K562 (cell line): ENCODE measurements at regions not wholly inside any gene's neighbourhood (a gene's known extent, or its start where the extent isn't known, plus 50 kb on each side); places are given as distances from the start of the nearest gene placed in this dataset.

ENCODE experiments used
- ATAC-seq: fragments of 200-7000 bp; cut with Tn5 transposase; 3 replicates; pipeline ENCODE4 v1.9.1; 2020; ENCODE audit warnings: moderate library complexity
- BruUV-seq: library from RNA; stranded (reverse); fragments of 400-500 nt; replicated peaks from 2 replicates; lab custom pipeline; 2021; lab: Mats Ljungman, UMichigan
- CTCF ChIA-PET: fragments of 300-600 bp; formaldehyde crosslinking; extraction: SDS; loops from one replicate; lab custom pipeline; 2021; ENCODE audit warnings: low intra/inter-chr PET ratio; lab: Yijun Ruan, JAX
- POLR2A ChIA-PET: fragments of 300-600, 350-650 bp; sonication (Branson Sonifier 250); formaldehyde crosslinking; extraction: SDS; loops from one replicate; lab custom pipeline; 2021; ENCODE audit warnings: antibody characterized with exemption, inconsistent platforms; lab: Yijun Ruan, JAX
- DNase-seq, 4 experiments: peaks; one replicate each; pipeline versions ENCODE4 v3.0.0 to v3.0.0-alpha.2; 2011 to 2018; ENCODE audit warnings: low spot score in 3 of 4, mixed read lengths in 3 of 4; ENCODE audit errors: extremely low read depth in 1 of 4
- FAIRE-seq: peaks from 2 replicates; lab custom pipeline; 2011; peaks lifted over from hg19 to GRCh38; lab: Jason Lieb, UNC
- H2AFZ ChIP-seq: 2 replicates; pipeline ENCODE4 v1.6.0; 2011; ENCODE audit warnings: low read depth, low read length, control low read depth, inconsistent platforms
- H3K27ac ChIP-seq: fragments of 200-600 bp; 3 replicates; pipeline ENCODE4 v1.8.0; 2011; ENCODE audit warnings: low read depth, mild to moderate bottlenecking, control low read depth, inconsistent platforms, low read length, moderate library complexity, mixed read lengths; ENCODE audit errors: extremely low read depth
- H3K27me3 ChIP-seq, 2 experiments: fragments of 300-600 bp in 1 of 2; 2 replicates in 1 of 2; 3 replicates in 1 of 2; pipeline versions ENCODE4 v1.6.0 to v1.8.0; 2011; ENCODE audit warnings: inconsistent platforms in 2 of 2, low read length in 2 of 2, mild to moderate bottlenecking in 1 of 2, mixed read lengths in 1 of 2, moderate library complexity in 1 of 2; ENCODE audit not compliant: control insufficient read depth in 2 of 2, insufficient read depth in 2 of 2
- H3K36me3 ChIP-seq: fragments of 300-600 bp; 3 replicates; pipeline ENCODE4 v1.8.0; 2011; ENCODE audit warnings: mild to moderate bottlenecking, low read length, inconsistent platforms; ENCODE audit not compliant: control insufficient read depth, insufficient read depth
- H3K4me1 ChIP-seq, 2 experiments: fragments of 200-600 bp in 1 of 2; replicated peaks in 1 of 2; 2 replicates in 1 of 2; 3 replicates in 1 of 2; pipeline versions ENCODE4 v1.5.1 to v1.8.0; 2011; ENCODE audit warnings: inconsistent platforms in 2 of 2, low read length in 2 of 2, mild to moderate bottlenecking in 1 of 2, mixed read lengths in 1 of 2, moderate library complexity in 1 of 2; ENCODE audit not compliant: control insufficient read depth in 2 of 2, insufficient read depth in 2 of 2
- H3K4me2 ChIP-seq: 2 replicates; pipeline ENCODE4 v1.6.1; 2011; ENCODE audit warnings: low read length, control low read depth, inconsistent platforms, mixed read lengths; ENCODE audit not compliant: insufficient read depth
- H3K4me3 ChIP-seq: fragments of 200-600 bp; sonication (generic), shearing (Covaris generic); 2 replicates; pipeline ENCODE4 v1.5.1; 2016; ENCODE audit warnings: control low read depth, inconsistent platforms
- H3K79me2 ChIP-seq: fragments of 200-600 bp; 3 replicates; pipeline ENCODE4 v1.8.0; 2011; ENCODE audit warnings: low read length, inconsistent platforms; ENCODE audit not compliant: control insufficient read depth, insufficient read depth
- H3K9ac ChIP-seq, 2 experiments: 2 replicates each; pipeline versions ENCODE4 v1.6.0 to v1.6.1; 2011; ENCODE audit warnings: low read depth in 2 of 2, low read length in 2 of 2, control low read depth in 1 of 2, inconsistent platforms in 1 of 2, mild to moderate bottlenecking in 1 of 2, mixed read lengths in 1 of 2; ENCODE audit not compliant: insufficient read depth in 1 of 2
- H3K9me1 ChIP-seq: one replicate; pipeline ENCODE4 v1.6.0; 2011; ENCODE audit warnings: inconsistent platforms, mild to moderate bottlenecking, low read length, moderate library complexity; ENCODE audit not compliant: control insufficient read depth, insufficient read depth
- H3K9me3 ChIP-seq: replicated peaks from 2 replicates; pipeline ENCODE4 v1.5.1; 2011; ENCODE audit warnings: low read depth, low read length, inconsistent platforms; ENCODE audit not compliant: control insufficient read depth, insufficient read depth
- H4K20me1 ChIP-seq: replicated peaks from 2 replicates; pipeline ENCODE4 v1.6.1; 2011; ENCODE audit warnings: low read length, inconsistent platforms, mixed read lengths; ENCODE audit not compliant: control insufficient read depth, insufficient read depth
- NR2F6 ChIP-seq: fragments of 450-650 bp; formaldehyde crosslinking; IDR thresholded peaks from 2 replicates; pipeline ENCODE4 v1.4.0; 2020; ENCODE audit warnings: mild to moderate bottlenecking
- SAFB2 ChIP-seq: fragments of 200-400 bp; formaldehyde crosslinking; IDR thresholded peaks from 2 replicates; pipeline ENCODE4 v1.6.1; 2018; ENCODE audit warnings: borderline replicate concordance, low read length, low read depth, moderate library complexity; ENCODE audit not compliant: severe bottlenecking
- ZNF212 ChIP-seq: fragments of 450-650 bp; formaldehyde crosslinking; IDR thresholded peaks from 2 replicates; pipeline ENCODE4 v1.4.0; 2020; ENCODE audit warnings: mild to moderate bottlenecking
- ZNF232 ChIP-seq: sonication (generic); formaldehyde crosslinking; IDR thresholded peaks from 2 replicates; pipeline ENCODE4 v1.8.0; 2022; ENCODE audit warnings: mild to moderate bottlenecking, missing genetic modification reagents
- ZNF830 ChIP-seq: fragments of 250-450 bp; sonication (Bioruptor Pico); IDR thresholded peaks from 2 replicates; pipeline ENCODE4 v1.5.0; 2021; ENCODE audit warnings: mild to moderate bottlenecking
- WGBS: fragments of 100-300 bp; shearing (Covaris generic); methylation state at CpG from one replicate; pipeline ENCODE4 v1.1.6; 2016; ENCODE audit warnings: low coverage, mixed read lengths; ENCODE audit not compliant: insufficient coverage; ENCODE audit errors: missing lambda C conversion rate; 5-methylcytosine and 5-hydroxymethylcytosine counted together
- in situ Hi-C: fragments of 300-500 bp; cut with MboI; formaldehyde crosslinking; loops from 4 replicates; pipeline ENCODE4 v1.15.0; 2018; ENCODE audit warnings: inconsistent platforms, mixed read lengths
- intact Hi-C: fragments of 100-400 bp; cut with micrococcal nuclease; formaldehyde crosslinking; loops from 2 replicates; pipeline ENCODE4 v1.14.2; 2022
- TF ChIP-seq, protein P1 (sequence below): fragments of 450-650 bp; IDR thresholded peaks from 2 replicates; pipeline ENCODE4 v1.7.0; 2016; ENCODE audit warnings: borderline replicate concordance

- ChIA-PET CTCF (no interaction called here), POLR2A (no interaction called here)
- Histone ChIP-seq H3K9me1 (no peaks in the 10 kb centered on the region), H3K4me1 (no peaks in the 10 kb centered on the region), H3K27me3 (peaks cover 0 to 6% of the 10 kb centered on the region in 2 experiments; a peak in 2 of 5 replicates), H3K9me3 (no peaks in the 10 kb centered on the region), H3K27ac (no peak overlapping the region), H3K4me2 (no peak overlapping the region), H3K9ac (no peak overlapping the region), H3K79me2 (no peaks in the 10 kb centered on the region), H3K4me3 (no peak overlapping the region), H2AFZ (no peak overlapping the region), H4K20me1 (no peaks in the 10 kb centered on the region), H3K36me3 (no peaks in the 10 kb centered on the region)
- intact Hi-C loops = no loop called here
- no TSS peak for BruUV-seq
- TF ChIP-seq ZNF830 (CRISPR knock-in tag) = no peak
- TF ChIP-seq ZNF212 (CRISPR knock-in tag) = no peak
- TF ChIP-seq NR2F6 (CRISPR knock-in tag) = no peak
- no peak for TF ChIP-seq SAFB2
- TF ChIP-seq ZNF232 (CRISPR knock-in tag) = no peak
- TF ChIP-seq, protein P1, sequence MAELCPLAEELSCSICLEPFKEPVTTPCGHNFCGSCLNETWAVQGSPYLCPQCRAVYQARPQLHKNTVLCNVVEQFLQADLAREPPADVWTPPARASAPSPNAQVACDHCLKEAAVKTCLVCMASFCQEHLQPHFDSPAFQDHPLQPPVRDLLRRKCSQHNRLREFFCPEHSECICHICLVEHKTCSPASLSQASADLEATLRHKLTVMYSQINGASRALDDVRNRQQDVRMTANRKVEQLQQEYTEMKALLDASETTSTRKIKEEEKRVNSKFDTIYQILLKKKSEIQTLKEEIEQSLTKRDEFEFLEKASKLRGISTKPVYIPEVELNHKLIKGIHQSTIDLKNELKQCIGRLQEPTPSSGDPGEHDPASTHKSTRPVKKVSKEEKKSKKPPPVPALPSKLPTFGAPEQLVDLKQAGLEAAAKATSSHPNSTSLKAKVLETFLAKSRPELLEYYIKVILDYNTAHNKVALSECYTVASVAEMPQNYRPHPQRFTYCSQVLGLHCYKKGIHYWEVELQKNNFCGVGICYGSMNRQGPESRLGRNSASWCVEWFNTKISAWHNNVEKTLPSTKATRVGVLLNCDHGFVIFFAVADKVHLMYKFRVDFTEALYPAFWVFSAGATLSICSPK = no peak
- ATAC-seq (no peak), DNase-seq (no peak), FAIRE-seq (no peak)
- 0% methylated on average over 4 of the region's 5 CpGs for WGBS
- in situ Hi-C loops = no loop called here
Observed at GRCh38 chr11:130693543-130693942, 222.7 kb downstream of the SNX19 start.
